ENCODE measurements at regions not wholly inside any gene's neighbourhood (a gene's known extent, or its start where the extent isn't known, plus 50 kb on each side); places are given as distances from the start of the nearest gene placed in this dataset.

DNA sequence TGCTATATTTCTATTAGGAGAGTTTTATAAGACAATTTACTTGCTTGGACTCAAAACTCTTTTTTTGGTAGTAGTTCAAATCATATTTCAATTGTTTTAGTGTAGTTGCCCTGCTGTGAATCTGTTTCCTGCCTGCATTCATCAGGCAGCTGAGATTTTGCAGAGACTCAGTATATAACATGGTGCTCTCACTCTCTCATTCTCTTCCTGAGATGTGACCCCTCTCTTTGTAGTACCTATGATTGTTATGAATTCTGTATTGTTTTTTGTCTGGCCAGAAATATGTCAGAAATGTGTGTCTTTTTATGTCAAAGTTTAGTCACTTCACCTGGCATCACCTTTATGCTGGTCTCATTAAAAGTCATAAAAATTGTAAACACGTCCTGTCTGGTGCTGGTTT is 374.0 kb downstream of the RAPGEF2 start:
- H3K4me3 ChIP-seq (replicated peaks in 1 of 3) = no peak overlapping the region
- H3K27ac ChIP-seq = no peak overlapping the region
- no peaks in the 10 kb centered on the region for H3K36me3 ChIP-seq
- TF ChIP-seq, protein P1, sequence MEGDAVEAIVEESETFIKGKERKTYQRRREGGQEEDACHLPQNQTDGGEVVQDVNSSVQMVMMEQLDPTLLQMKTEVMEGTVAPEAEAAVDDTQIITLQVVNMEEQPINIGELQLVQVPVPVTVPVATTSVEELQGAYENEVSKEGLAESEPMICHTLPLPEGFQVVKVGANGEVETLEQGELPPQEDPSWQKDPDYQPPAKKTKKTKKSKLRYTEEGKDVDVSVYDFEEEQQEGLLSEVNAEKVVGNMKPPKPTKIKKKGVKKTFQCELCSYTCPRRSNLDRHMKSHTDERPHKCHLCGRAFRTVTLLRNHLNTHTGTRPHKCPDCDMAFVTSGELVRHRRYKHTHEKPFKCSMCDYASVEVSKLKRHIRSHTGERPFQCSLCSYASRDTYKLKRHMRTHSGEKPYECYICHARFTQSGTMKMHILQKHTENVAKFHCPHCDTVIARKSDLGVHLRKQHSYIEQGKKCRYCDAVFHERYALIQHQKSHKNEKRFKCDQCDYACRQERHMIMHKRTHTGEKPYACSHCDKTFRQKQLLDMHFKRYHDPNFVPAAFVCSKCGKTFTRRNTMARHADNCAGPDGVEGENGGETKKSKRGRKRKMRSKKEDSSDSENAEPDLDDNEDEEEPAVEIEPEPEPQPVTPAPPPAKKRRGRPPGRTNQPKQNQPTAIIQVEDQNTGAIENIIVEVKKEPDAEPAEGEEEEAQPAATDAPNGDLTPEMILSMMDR (IDR thresholded peaks at IDR 0.05) = no peak
- TF ChIP-seq POLR2A (IDR thresholded peaks at IDR 0.05) = no peak
- intact Hi-C loops (cut with DNase I) = no loop called here
- H3K27me3 ChIP-seq = no peaks in the 10 kb centered on the region
- no peak for DNase-seq
- H3K4me1 ChIP-seq = no peaks in the 10 kb centered on the region
- WGBS, 2 donors = 79 to 81% methylated on average over 1 of the region's 1 CpG
- no peaks in the 10 kb centered on the region for H3K9me3 ChIP-seq

- WGBS, 2 donors = 32 to 88% methylated on average over 1 of the region's 1 CpG
- intact Hi-C loops (cut with DNase I) = no loop called here
- H3K4me3 ChIP-seq (replicated peaks in 1 of 3) = no peak overlapping the region
Measured at GRCh38 chr4:159480826-159481225, 377.9 kb downstream of the RAPGEF2 start.

DNA sequence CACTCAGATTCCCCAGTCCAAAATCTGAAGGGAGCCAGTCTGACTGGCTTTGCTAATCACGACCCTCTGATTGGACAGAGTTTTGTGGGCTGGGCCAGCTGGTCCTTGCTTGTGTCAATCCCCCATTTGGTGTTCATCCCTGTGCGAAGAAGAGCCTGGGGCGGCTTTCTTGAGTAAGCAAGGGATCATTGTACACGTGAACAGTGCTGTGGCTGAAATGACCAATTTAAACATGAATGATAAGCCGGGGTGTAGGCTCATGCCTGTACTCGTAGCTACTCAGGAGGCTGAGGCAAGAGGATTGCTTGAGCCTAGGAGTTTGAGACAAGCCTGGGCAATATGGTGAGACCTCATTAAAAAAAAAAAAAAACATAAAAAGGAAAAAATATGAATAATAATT is 379.1 kb downstream of the RAPGEF2 start:
- H3K4me1 ChIP-seq = no peaks in the 10 kb centered on the region
- no peak overlapping the region for H3K4me3 ChIP-seq (replicated peaks in 1 of 3)
- 87 to 92% methylated on average over 6 of the region's 6 CpGs for WGBS, 2 donors
- DNase-seq = no peak
- intact Hi-C loops (cut with DNase I) = no loop called here
- H3K27ac ChIP-seq = no peak overlapping the region
- TF ChIP-seq POLR2A (IDR thresholded peaks at IDR 0.05) = no peak
- TF ChIP-seq, protein P1 (IDR thresholded peaks at IDR 0.05) = no peak
- H3K36me3 ChIP-seq = no peaks in the 10 kb centered on the region
- H3K27me3 ChIP-seq = no peaks in the 10 kb centered on the region
- H3K9me3 ChIP-seq = no peaks in the 10 kb centered on the region

More at GRCh38 chr4:159480826-159481225, 377.9 kb downstream of the RAPGEF2 start:
- Histone ChIP-seq H3K27ac (no peak overlapping the region), H3K27me3 (no peaks in the 10 kb centered on the region), H3K4me1 (no peaks in the 10 kb centered on the region), H3K36me3 (no peaks in the 10 kb centered on the region), H3K9me3 (no peaks in the 10 kb centered on the region)
- no peak for DNase-seq
- TF ChIP-seq, protein P1 (IDR thresholded peaks at IDR 0.05) = no peak

DNA sequence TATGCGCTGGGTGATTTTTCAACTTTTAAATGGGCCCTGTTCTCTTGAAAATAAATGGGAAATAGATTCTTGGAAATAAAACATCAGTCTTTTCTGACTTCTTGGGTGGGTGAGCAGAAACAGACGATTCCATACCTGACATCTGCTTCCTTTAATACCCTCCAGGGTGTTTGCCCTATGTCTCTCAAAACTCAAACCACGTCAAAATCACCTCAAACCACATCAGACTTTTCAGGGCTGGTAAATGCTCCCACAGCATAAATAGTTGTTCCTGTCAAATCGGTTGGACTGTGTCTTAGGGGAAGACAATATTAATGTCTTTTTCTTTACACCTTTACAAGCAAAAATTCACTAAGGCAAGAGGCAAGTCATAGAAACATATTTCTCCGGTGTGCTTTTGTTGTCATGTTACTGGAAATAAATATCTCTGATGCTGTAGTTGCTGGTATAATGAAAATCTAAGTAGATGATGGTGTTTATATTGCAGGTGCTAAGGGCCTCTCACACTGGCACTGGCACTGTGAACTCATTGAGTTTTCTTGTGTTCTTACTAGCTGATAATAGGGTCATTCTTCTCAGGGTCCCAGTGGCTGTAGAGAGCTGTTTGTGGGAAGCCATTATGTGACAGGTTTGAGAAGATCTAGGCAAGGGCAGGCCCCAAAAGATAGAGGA is 380.4 kb downstream of the RAPGEF2 start:
- TF ChIP-seq, protein P1 (IDR thresholded peaks at IDR 0.05) = no peak
- no peak for TF ChIP-seq POLR2A (IDR thresholded peaks at IDR 0.05)
- Histone ChIP-seq H3K36me3 (no peaks in the 10 kb centered on the region), H3K27ac (no peak overlapping the region), H3K4me1 (peaks cover 0 to 3% of the 10 kb centered on the region in 2 donors), H3K9me3 (no peaks in the 10 kb centered on the region), H3K4me3 (replicated peaks in 1 of 3) (no peak overlapping the region), H3K27me3 (no peaks in the 10 kb centered on the region)
- 76 to 84% methylated on average over 5 of the region's 5 CpGs for WGBS, 2 donors
- no peak for DNase-seq
- intact Hi-C loops (cut with DNase I) = no loop called here

DNA sequence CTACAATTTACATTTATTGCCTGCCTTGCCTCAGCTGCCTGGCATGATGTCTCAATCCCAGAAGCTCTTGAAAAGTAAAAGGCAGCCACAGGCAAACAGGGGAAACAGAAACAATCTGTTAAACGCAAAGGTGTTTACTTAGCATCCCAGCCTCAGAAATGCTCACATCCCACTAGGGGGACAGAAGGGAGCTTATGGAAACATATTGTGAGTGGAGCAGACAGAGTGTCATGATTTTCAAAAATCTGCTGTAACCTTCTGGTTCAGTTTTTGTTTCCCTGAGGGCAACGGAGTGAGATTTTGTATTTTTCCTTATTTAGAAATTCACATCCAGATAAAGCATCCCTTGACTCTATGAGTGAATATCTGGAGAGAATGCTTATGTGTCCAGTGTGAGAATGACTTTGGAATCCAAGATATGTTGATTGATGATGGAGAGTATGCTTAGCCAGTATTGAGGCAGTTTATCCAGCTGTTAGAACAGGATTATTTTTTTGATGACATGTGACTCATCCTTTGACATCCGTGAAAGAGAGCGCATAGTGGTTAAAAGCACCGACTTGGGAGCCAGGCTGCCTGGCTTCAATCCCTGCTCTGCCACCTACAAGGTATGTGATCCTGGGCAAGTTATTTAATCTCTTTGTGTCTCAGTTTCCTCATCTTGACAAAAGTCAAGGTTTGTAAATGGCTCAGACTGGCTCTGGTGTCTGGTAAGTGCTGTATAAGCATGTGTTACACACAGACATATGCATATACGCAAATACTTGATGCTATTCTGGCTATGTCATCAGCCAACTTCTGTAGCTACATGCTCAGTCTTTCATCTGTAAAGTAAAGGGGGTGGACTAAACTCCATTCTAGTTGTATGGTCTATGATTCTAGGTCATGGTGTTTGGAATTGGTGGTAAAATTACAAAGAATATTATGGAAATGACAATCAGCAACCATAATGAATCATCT is 381.2 kb downstream of the RAPGEF2 start:
- no peak overlapping the region for H3K27ac ChIP-seq
- no peaks in the 10 kb centered on the region for H3K9me3 ChIP-seq
- WGBS, 2 donors = 76 to 78% methylated on average over 6 of the region's 6 CpGs
- H3K4me1 ChIP-seq = peaks cover 0 to 3% of the 10 kb centered on the region in 2 donors
- no peaks in the 10 kb centered on the region for H3K36me3 ChIP-seq
- TF ChIP-seq, protein P1 (IDR thresholded peaks at IDR 0.05) = no peak
- no peak for TF ChIP-seq POLR2A (IDR thresholded peaks at IDR 0.05)
- intact Hi-C loops (cut with DNase I) = no loop called here
- no peak for DNase-seq
- H3K4me3 ChIP-seq (replicated peaks in 1 of 3) = no peak overlapping the region
- no peaks in the 10 kb centered on the region for H3K27me3 ChIP-seq
